ENCODE measurements at regions not wholly inside any gene's neighbourhood (a gene's known extent, or its start where the extent isn't known, plus 50 kb on each side); places are given as distances from the start of the nearest gene placed in this dataset.

DNA sequence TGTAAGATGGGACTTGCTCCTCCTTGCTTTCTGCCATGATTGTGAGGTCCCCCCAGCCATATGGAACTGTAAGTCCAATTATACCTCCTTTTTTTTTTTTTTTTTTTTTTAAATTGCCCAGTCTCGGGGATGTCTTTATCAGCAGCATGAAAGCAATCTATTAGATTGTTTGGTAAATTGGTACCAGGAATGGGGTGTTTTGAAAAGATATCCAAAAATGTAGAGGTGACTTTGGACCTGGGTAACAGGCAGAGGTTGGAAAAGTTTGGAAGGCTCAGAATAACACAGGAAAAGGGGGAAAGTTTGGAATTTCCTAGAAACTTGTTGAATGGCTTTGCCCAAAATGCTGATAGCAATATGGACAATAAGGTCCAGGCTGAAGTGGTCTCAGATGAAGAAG is 545.8 kb upstream of the ALCAM start:
- no peak for DNase-seq

DNA sequence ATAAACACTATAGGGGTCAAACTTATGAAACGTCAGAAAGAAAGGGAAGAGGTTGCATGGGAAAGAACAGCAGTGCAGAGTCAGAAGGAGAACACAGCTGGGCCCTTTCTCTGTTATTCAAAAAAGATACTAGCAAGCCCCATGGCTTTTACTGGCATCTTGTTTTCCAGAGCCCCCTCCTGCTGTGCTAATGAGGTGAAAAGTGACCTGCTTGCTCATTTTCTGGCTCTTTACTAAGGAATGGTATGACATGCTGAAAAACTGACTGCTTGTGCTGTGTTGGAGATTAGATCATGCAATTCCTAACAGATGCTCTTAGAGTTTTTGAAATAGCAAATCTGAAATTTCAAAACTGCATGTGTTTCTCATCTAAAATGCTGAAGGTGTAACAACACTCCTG is 541.6 kb upstream of the ALCAM start:
- no peak for DNase-seq

GRCh38 chr3:104831071-104831470 is 535.6 kb upstream of the ALCAM start:
- DNase-seq: no peak

DNA sequence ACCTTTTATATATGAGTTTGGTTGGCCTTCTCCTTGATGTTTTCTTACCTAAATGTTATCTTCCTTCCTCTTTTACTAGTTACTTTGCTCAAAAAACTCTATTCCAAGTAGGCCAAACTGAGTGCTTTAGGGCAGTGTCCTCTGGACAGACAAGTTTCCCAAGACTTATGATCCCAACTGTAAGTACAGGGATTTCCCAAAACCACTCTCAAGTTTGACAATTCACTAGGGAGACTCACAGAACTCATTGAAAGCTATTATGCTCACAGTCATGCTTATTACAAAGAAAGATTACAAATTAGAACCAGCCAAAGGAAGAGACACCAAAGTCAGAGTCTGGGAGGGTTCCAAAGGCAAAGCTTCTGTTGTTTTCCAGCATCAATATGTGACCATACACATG is 534.2 kb upstream of the ALCAM start:
- DNase-seq: no peak

DNA sequence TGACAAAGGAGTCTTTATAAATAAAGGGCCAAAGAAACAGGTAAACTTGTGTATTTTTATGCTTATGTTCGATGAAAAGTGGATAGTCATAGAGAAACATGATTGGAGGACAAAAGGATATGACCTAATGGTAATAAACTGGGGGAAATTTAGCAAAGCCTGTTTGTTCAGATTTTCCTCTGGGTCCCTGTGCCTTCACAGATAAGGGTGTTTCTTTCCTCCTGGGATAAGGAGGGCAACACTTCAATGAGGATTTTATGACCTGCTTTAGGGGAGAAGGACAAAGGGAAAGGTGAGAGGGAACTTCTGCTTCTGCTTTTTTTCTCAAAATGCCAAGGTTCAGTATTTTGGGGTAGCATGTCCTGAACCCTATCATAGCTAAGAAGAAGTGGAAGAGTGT is 531.3 kb upstream of the ALCAM start:
- no peak for DNase-seq

GRCh38 chr3:104846270-104846669 is 520.4 kb upstream of the ALCAM start:
- DNase-seq: peak; percentile 95

GRCh38 chr3:104849070-104849469 is 517.6 kb upstream of the ALCAM start:
- no peak for DNase-seq

- DNase-seq: peak; percentile 97
These were observed 512.2 kb upstream of the ALCAM start for GRCh38 chr3:104854468-104854867.

GRCh38 chr3:104855702-104856101 is 511.0 kb upstream of the ALCAM start:
- DNase-seq: peak; percentile 45

- DNase-seq: no peak
These were observed 510.0 kb upstream of the ALCAM start for GRCh38 chr3:104856741-104857140.

DNA sequence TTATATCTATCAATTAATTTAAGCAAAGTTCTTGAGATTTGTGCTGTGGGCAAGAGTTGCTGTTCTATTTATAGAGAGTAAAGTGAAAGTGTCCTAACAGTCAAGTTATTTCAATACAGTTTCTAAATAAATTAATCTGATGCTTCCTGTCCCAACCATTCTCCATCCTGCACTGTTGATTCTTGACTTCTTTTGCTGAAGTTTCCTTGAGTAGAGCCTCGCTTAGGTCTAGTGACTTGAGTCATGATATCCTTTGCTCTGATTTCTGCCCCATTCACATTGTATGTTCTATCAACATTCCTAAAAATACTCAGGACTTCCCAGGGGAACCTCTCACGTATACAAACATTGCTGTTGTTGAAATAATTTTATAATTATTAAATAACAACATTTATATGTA is 498.4 kb upstream of the ALCAM start:
- DNase-seq: no peak

DNA sequence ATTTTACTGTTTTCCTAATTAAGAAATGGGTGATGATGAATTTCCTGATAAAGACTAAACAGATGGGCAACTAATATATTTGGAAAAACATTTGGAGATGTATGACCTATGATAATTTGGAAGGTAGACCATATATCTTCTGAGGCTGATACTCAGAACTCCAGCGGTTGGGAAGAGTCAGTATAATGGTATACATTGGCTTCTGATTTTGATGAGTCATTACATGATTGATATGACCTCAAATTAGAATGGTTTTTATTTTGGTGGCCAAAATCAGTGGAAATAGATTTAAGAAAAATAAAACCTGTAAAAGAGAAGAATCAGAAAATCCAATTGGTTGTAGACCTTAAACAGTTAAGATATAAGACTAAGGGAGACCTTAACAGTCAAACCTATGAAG is 496.4 kb upstream of the ALCAM start:
- no peak for DNase-seq

DNA sequence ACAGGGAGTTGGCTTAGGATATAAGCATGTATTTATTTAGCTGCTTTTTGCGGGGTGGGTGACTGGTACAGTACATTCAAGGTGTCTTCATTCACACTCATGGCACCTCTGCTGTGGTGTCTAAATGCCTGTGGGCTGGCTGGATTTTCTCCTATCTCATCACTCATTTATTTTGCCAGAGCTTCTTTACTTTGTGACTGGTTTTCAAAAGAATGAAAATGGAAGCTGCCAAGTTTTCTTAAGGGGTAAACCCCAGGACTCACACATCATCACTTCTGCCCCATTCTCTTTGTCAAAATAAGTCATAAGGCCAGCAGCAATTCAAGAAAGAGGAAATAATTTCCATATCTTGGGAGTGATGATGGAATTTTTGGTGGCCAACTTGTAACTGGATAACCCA is 493.4 kb upstream of the ALCAM start:
- no peak for DNase-seq

GRCh38 chr3:104878395-104878794 is 488.3 kb upstream of the ALCAM start:
- DNase-seq: no peak

GRCh38 chr3:104879919-104880318 is 486.8 kb upstream of the ALCAM start:
- no peak for DNase-seq

GRCh38 chr3:104885214-104885814 is 481.4 kb upstream of the ALCAM start:
- DNase-seq: peak; percentile 43

DNA sequence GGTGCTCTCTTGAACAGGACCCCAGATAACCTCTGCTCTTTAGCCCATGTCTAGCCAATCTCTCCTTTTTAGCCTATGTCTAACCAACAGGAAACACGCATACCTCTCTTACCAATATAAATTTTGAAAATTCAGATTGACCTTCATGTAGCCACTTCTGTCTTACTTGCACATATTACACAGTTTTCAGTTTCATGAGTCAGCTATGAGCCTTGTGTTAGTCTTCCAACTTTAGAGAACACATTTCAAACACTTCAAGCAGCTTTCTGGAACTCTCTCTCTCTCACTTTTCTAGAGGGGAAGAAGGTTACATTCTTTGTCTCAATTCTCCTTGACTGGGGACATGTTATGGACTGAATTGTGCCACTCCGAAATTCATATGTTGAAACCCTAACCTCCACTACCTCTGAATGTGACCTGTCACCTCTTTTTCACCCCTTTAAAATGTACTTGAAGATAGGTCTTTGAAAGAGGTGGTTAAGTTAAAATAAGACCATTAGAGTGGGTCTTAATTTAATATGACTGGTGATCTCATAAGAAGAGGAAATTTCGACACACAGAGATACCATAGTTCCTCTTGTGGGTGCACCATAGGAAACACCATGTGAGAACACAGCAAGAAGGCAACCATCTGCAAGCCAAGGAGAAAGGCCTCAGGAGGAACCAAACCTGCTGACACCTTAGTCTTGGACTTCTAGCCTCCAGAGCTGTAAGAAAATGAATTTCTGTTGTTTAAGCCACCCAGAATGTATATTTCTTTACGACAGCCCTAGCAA is 480.3 kb upstream of the ALCAM start:
- no peak for DNase-seq

GRCh38 chr3:104887069-104887468 is 479.6 kb upstream of the ALCAM start:
- DNase-seq: no peak

- DNase-seq: no peak
These were observed 479.1 kb upstream of the ALCAM start for GRCh38 chr3:104887619-104888018.

DNA sequence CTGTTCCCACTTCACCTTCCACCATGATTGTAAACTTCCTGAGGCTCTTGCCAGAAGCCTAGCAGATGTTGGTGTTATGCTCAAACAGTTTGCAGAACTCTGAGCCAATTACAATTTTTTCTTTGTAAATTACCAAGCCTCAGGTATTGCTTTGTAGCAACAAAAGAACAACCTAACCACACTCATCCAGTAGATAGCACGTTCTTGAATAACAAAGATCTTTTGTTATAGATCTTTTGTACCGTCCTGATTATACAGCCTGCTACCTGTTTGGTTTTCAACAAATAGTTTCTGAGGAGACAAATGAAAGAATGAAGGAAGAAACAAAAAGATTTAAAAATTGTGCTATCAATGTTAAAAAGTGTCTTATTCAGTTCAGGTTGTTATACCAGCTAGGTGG is 474.7 kb upstream of the ALCAM start:
- no peak for DNase-seq

GRCh38 chr3:104896624-104897023 is 470.1 kb upstream of the ALCAM start:
- no peak for DNase-seq

DNA sequence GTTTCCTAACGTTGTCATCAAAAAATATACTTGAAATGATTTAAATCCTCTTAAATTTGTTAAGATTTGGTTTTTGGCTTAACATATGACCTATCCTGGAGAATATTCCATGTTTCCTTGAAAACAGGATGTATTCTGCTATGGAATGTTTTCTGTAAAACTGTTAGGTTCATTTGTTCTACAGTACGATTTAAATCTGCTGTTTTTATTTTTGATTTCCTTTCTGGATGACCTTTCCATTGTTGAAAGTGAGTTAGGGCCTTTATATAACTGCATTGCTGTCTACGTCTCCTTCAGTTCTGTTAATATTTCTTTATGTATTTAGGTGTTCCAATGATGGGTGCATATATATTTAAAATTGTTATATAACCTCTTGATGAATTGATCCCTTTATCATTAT is 465.3 kb upstream of the ALCAM start:
- no peak for DNase-seq

DNA sequence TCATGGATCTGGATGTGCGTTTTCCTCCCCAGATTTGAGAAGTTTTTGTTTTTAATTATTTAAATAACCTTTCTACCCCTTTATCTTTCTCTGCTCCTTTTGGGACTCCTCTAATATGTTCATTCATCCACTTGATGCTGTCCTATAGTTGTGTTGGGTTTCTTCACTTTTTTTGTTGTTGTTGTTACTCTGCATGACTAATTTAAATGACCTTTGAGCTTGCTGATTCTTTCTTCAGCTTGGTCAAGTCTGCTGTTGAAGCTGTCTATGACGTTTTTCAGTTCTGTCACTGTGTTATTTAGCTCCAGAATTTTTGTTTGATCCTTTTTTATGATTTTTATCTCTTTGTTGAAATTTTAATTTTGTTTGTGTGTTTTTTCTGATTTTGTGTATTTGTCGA is 463.6 kb upstream of the ALCAM start:
- DNase-seq: no peak

GRCh38 chr3:104906001-104906639 is 460.6 kb upstream of the ALCAM start:
- DNase-seq: no peak
